ENCODE measurements at regions not wholly inside any gene's neighbourhood (a gene's known extent, or its start where the extent isn't known, plus 50 kb on each side); places are given as distances from the start of the nearest gene placed in this dataset.
A peak's percentile ranks its signal among the peaks of the same experiment; 100 is the strongest.
"Not testable (repeated sequence)": the region's sequence is repeated elsewhere in the genome, so short reads cannot be mapped to it uniquely, and the experiment has no call there.

DNA sequence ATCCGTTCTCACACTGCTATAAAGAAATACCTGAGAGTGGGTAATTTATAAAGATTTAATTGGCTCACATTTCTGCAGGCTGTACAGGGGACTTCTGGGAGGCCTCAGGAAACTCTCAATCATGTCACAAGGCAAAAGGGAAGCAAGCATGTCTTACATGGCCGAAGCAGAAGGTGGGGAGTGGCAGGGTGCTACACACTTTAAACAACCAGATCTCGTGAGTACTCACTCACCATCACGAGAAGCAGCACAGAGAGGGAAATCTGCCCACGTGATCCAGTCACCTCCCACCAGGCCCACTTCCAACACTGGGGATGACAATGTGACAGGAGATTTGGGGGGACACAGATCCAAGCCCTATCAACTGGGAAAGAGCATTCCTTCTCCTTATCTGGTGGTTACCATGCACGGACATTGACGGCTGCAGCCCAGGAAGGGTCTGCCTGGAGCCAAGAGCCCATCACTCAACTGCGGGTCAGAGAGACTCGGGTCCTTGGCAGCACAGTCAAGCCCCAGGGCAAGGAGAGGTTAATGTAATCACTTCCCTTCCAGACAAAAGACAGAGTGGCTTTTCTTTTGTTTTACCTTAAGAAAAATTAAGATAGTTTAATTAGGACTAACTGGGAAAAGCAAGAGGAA, 112.3 kb upstream of the CST7 start:
- DNase-seq (ENCODE audit: low read depth), result no peak

DNA sequence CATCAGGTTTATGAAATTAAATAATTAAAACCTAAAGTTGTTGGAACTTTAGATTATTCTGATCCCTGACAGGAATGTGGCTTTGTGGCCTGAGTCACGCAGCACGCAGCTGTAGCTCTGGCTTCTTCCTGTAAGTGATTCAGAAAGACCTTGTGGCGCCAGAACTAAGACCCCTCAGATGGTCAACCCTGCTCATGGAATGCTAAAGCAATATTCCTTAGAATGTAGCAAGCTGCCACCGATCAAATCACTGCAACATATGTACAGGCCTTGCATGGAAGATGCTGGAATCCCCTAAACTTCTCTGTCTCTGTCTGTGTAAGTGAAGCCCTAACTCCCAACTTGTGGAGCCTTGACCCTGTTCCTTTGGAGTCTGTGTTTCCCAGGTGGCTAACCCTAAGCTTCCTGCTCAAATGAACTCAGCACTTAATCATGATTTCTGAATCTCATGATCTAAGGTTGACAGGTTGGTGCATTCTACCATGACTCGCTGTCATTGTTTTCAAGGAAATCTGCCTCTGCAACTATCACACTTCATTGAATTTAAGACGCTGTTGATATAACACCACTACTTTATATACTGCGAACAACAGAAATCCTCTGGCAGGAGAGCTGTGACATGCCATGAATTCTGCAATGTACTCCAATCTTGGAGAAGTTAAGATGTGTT, 111.2 kb upstream of the CST7 start:
- no peak for DNase-seq (ENCODE audit: low read depth)

DNA sequence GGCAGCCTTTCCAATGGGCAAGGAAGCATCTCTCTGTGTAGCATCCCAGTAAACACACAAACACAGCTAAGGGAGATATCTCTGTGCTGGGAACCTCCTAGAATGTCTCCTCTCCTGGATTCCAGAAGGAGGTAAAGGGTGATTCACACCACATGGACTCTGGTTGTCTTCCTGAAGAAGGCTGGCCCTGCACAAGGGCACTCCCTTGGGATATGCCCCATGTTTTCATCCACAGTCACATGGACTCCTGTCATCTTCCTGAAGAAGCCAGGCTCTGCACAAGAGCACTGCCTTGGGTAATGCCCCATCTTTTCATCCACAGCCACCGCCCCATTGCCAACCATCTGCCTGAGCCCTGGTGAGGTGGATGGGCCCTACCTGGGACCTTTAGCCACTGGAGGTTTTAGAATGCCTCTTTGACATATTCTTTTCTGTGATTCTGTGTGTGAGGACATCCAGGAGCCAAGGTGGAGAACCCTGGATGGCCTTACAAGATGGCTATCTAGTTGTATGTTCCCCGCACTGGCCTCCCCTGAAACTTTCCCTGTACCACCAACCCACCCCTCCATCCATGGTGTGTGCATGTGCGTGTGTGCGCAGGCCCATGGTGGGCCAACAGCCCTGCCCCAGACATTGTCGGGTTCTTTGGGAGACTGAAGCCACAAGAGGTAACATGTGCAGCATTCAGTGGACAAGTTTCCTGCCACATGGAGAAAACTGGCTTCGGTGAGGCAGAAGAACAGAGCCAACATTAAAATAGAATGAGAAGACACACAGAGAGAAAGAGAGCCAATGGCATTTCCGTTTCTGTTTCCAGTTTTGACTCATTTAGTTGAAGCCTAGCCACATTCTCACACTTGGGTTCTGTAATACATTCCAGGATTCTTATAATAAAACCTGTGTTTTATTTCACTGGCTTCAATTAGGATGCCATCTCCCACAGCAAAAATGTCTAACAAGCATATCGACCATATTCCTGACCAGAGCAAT, 110.2 kb upstream of the CST7 start:
- peak; percentile 46 for DNase-seq (ENCODE audit: low read depth)

DNA sequence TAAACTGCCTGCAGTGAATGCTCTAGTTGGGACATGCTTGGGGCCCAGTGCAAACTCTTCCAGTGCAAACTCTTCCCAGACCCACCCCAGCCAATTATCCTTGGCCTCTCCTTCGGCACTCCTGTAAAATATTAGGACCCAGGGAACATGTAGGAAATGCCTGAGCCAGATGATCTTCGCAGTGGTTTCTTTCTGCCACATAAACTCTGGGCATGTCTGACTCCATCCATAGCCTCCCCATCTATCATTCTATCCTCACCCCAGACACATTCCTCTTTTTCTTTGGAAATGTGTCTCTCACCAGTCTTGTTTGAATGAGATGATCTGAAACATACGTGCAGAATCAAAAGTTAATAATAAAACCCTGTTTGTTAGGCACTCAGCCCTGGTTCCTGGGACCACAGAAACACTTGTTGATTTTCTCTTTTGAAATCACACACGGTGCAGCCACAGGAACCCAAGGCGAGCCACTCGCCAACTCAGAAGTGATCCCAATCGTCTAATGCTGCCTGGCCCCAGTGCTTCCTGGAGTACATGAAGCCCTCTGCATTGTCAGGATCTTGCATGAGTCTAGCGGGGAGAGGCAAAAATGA, 108.9 kb upstream of the CST7 start:
- no peak for DNase-seq (ENCODE audit: low read depth)

- DNase-seq (ENCODE audit: low read depth), result no peak
Observed at GRCh38 chr20:24842274-24842917, 106.7 kb upstream of the CST7 start.

DNA sequence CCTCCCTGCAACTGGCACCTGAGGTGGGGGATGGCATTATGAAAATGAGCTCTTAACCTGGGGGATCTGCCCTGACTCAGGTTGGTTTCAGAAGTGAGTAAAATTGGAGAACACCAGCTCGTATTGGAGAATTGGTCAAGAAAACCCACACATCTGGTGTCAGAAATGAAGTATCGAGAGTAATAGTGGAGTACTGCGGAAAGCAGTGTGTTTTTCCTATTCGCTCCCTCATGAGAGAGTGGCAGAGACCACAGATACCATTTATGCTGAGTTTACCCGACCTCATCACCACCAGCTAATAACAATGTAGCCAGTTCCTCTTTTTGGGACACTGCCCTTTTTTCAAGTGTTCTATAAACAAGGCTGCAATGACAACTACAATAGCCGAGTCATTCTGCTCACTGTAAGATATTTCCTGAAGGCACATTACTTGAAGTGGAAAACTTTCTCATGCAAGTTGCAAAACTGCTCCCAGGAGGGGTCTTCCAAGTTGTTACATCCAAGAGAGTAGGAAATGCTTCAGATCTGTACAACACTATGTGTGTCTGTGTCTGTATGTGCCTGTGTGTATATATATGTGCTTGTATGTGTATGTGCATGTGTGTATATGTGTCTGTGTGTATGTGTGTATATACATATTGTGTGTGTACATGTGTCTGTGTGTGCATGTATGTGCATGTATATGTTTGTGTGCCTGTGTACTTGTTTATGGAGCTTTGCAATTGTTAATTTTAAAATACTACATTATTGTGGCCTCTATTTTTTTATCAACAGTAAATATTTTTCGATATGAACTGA, 106.0 kb upstream of the CST7 start:
- DNase-seq (ENCODE audit: low read depth), result no peak

GRCh38 chr20:24850176-24850575, 98.9 kb upstream of the CST7 start:
- DNase-seq (ENCODE audit: low read depth), result no peak

DNA sequence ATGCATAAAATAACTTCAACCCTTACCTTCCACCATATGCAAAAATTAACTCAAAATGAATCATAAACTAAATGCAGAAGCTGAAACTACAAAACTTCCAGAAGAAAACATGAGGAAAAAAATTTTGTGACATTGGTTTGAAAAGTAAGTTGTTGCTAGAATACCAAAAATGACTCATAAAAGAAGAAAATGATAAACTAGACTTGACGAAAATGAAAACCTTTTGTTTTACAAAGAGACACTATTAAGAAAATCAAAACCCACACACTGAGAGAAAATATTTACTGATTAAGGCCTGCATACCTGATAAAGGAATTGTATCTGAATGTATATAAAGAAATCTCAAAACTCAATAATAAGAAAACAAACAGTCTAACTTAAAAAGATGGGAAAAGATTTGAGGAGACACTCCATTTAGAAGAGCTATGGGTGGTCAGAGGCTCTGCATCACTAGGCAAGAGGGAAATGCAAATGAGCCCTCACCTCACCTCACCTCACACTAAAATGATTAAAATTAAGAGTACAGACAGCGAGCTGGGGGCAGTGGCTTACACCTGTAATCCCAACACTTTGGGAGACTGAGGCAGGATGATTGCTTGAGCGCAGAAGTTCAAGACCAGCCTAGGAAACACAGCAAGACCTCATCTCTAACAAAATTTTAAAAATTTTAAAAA, 97.6 kb upstream of the CST7 start:
- no peak for DNase-seq (ENCODE audit: low read depth)

- DNase-seq (ENCODE audit: low read depth), result no peak
Observed at GRCh38 chr20:24853916-24854315, 95.2 kb upstream of the CST7 start.

GRCh38 chr20:24855848-24856247, 93.2 kb upstream of the CST7 start:
- DNase-seq (ENCODE audit: low read depth), result no peak

- not testable (repeated sequence) for DNase-seq (ENCODE audit: low read depth)
Observed at GRCh38 chr20:24858500-24858899, 90.6 kb upstream of the CST7 start.

GRCh38 chr20:24859539-24859938, 89.5 kb upstream of the CST7 start:
- no peak for DNase-seq (ENCODE audit: low read depth)

DNA sequence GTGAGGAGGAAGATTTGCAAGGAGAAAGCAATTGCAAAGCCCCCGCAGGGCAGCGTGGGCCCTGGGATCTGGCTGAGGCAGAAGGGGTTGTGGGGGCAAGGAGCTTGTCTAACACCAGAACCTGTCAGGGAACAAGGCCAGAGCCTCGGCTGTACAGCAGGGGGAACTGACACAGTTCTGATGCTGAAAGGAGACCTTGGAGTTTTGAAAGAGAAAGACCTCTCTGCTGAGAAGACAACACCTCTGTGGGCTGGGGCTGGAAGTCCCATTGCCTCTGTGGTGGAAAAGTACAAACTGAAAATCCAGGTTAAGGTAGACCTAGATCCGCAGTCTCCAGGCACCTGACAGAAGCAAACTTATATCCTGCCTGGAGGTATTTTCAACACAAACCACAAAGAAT, 86.9 kb upstream of the CST7 start:
- DNase-seq (ENCODE audit: low read depth), result no peak

GRCh38 chr20:24862606-24863005, 86.5 kb upstream of the CST7 start:
- no peak for DNase-seq (ENCODE audit: low read depth)

DNA sequence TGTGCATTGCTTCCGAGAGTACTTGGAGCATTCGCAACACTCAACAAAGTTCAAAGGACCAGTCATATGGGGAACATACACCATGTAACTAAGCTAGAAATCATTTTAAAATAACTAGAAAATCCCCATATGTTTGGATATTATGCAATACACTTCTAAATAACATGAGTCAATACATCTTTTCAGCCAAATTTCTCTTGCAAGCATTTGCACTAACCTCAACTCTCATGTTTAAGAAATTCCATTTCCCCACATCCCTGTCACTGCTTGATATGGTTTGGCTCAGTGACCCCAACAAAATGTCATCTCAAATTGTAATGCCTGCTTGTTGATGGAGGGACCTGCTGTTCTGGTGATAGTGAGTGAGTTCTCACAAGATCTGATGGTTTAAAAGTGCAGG, 85.7 kb upstream of the CST7 start:
- peak; percentile 29 for DNase-seq (ENCODE audit: low read depth)

- no peak for DNase-seq (ENCODE audit: low read depth)
Observed at GRCh38 chr20:24866008-24866407, 83.1 kb upstream of the CST7 start.

GRCh38 chr20:24866742-24867141, 82.3 kb upstream of the CST7 start:
- no peak for DNase-seq (ENCODE audit: low read depth)

DNA sequence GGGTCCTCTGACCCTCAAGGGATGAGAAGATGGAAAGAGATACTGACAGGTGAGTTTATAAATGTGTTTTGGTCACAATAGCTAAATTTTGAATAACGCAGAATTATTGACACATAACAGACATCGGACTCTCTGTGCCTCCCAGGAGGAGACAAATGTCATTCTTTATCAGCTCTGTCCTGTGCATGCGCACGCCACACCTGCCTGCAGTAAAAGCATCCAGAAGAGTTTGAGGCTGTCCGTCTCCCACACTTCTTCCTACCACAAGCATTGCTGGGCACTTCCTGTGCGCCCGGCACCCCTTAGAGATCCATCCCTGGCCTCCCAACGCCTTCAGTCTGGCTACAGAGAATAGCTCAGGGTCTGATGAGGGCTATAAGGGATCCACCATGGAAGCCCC, 81.5 kb upstream of the CST7 start:
- no peak for DNase-seq (ENCODE audit: low read depth)

DNA sequence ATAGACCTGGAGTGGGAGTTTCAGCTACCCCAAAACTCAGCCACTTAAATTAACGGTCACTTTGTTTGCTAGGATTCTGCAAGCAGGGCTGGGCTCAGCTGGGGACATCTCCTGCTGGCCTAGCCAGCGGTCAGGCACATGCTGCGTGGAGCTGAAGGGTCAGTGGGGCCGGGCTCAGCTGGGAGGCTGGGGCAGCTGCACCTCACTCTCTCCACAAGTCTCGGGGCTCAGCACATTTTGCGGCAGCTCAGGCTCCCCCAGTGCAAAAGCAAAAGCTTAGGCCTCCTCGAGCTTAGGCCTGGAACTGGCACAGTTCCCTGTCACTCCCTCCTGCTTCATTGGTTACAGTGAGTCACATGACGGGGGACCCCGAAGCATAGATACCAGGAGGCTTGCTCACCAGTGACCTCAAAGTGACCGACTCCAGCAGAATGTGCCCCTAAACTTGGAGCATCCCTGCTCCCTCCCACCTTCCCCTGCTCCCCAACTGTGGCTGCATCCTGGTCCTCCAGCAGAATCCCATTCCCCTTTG, 80.6 kb upstream of the CST7 start:
- DNase-seq (ENCODE audit: low read depth), result no peak

DNA sequence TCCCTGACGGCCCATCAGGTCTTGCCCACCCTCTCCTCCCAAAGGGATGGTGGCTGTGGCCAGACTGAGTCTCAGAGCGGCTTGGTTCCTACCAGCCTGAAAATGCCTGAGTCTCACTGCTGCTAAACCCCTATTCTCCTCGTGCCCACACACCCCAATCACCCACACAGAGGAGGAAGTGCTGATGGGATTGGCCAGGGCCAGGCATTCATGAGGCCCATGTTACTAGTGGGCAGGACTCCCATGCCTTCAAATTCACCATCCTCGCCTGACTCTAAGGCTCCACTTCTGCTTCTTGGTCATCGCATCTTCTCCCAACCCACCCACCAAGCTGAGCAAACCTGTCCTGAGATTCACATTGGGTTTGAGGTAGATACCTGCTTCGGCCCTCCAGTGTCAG, 80.1 kb upstream of the CST7 start:
- no peak for DNase-seq (ENCODE audit: low read depth)
